ENCODE measurements at regions not wholly inside any gene's neighbourhood (a gene's known extent, or its start where the extent isn't known, plus 50 kb on each side); places are given as distances from the start of the nearest gene placed in this dataset.

DNA sequence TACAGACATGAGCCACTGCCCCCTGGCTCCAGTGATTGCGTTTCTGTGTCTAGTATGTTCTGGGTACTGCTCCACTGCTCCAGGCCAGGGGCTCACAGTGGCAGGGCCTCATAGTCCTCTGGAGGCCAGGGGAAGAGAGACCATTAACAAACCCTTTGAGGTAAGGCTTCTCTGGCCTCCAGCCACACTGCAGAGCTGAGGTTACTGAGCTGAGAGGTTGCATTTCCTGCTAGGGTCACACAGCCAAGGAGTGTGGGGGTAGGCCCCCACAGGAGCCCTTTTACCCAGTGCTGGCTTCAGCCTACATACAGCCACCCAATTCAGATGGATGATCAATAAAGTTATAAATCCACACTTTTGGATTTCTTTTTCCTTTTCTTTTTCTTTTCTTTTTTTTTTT lies 50.4 kb upstream of the DLX4 start:
- no peak for DNase-seq (ENCODE audit: low read depth in 2 of 2)

All from stimulated activated CD4-positive, alpha-beta T cell treated with anti-CD3 and anti-CD28 coated beads, Interleukin-1b, Interleukin-23, amount 100 ng/mL, for 1 hour (primary cell).